ENCODE measurements at regions not wholly inside any gene's neighbourhood (a gene's known extent, or its start where the extent isn't known, plus 50 kb on each side); places are given as distances from the start of the nearest gene placed in this dataset.

GRCh38 chr5:168042284-168043068 is 249.0 kb upstream of the WWC1 start:
- no peaks in the 10 kb centered on the region for H3K36me3 Mint-ChIP-seq (ENCODE audit: insufficient read depth)
- H3K4me1 Mint-ChIP-seq: no peaks in the 10 kb centered on the region
- peaks cover 19% of the 10 kb centered on the region for H3K27me3 Mint-ChIP-seq
- H3K9me3 Mint-ChIP-seq: no peaks in the 10 kb centered on the region
- DNase-seq (ENCODE audit: low spot score in 2 of 2) (no peak), ATAC-seq (replicated peaks; ENCODE audit: extremely low read depth, poor library complexity, severe bottlenecking) (no peak)
- no peak overlapping the region for H3K4me3 Mint-ChIP-seq
- H3K27ac Mint-ChIP-seq (ENCODE audit: low read depth): no peak overlapping the region

GRCh38 chr5:168046163-168046562 is 245.3 kb upstream of the WWC1 start:
- DNase-seq (ENCODE audit: low spot score in 2 of 2): no peak
- no peaks in the 10 kb centered on the region for H3K4me1 Mint-ChIP-seq
- H3K27me3 Mint-ChIP-seq: peaks cover 17% of the 10 kb centered on the region
- no peaks in the 10 kb centered on the region for H3K9me3 Mint-ChIP-seq
- ATAC-seq (replicated peaks; ENCODE audit: extremely low read depth, poor library complexity, severe bottlenecking): no peak
- no peaks in the 10 kb centered on the region for H3K36me3 Mint-ChIP-seq (ENCODE audit: insufficient read depth)
- no peak overlapping the region for H3K4me3 Mint-ChIP-seq
- H3K27ac Mint-ChIP-seq (ENCODE audit: low read depth): no peak overlapping the region

- no peak for ATAC-seq (replicated peaks; ENCODE audit: extremely low read depth, poor library complexity, severe bottlenecking)
- no peak for DNase-seq (ENCODE audit: low spot score in 2 of 2)
- Mint-ChIP-seq H3K27ac (ENCODE audit: low read depth) (no peak overlapping the region), H3K36me3 (ENCODE audit: insufficient read depth) (no peaks in the 10 kb centered on the region), H3K4me3 (no peak overlapping the region), H3K4me1 (no peaks in the 10 kb centered on the region), H3K9me3 (no peaks in the 10 kb centered on the region), H3K27me3 (peaks cover 7% of the 10 kb centered on the region)
Observed at GRCh38 chr5:168047043-168047668, 244.3 kb upstream of the WWC1 start.

GRCh38 chr5:168047669-168048111 is 243.8 kb upstream of the WWC1 start:
- Mint-ChIP-seq H3K4me1 (no peaks in the 10 kb centered on the region), H3K36me3 (ENCODE audit: insufficient read depth) (no peaks in the 10 kb centered on the region), H3K9me3 (no peaks in the 10 kb centered on the region), H3K27me3 (peaks cover 2% of the 10 kb centered on the region), H3K27ac (ENCODE audit: low read depth) (no peak overlapping the region), H3K4me3 (no peak overlapping the region)
- ATAC-seq (replicated peaks; ENCODE audit: extremely low read depth, poor library complexity, severe bottlenecking): no peak
- DNase-seq (ENCODE audit: low spot score in 2 of 2): no peak

GRCh38 chr5:168048486-168048885 is 243.0 kb upstream of the WWC1 start:
- no peaks in the 10 kb centered on the region for H3K27me3 Mint-ChIP-seq
- H3K9me3 Mint-ChIP-seq: no peaks in the 10 kb centered on the region
- no peak overlapping the region for H3K27ac Mint-ChIP-seq (ENCODE audit: low read depth)
- no peaks in the 10 kb centered on the region for H3K36me3 Mint-ChIP-seq (ENCODE audit: insufficient read depth)
- no peak overlapping the region for H3K4me3 Mint-ChIP-seq
- ATAC-seq (replicated peaks; ENCODE audit: extremely low read depth, poor library complexity, severe bottlenecking): no peak
- no peaks in the 10 kb centered on the region for H3K4me1 Mint-ChIP-seq
- DNase-seq (ENCODE audit: low spot score in 2 of 2): no peak

GRCh38 chr5:168052686-168053085 is 238.8 kb upstream of the WWC1 start:
- DNase-seq (ENCODE audit: low spot score in 2 of 2) (no peak), ATAC-seq (replicated peaks; ENCODE audit: extremely low read depth, poor library complexity, severe bottlenecking) (no peak)
- Mint-ChIP-seq H3K27ac (ENCODE audit: low read depth) (no peak overlapping the region), H3K4me3 (no peak overlapping the region), H3K4me1 (no peaks in the 10 kb centered on the region), H3K27me3 (no peaks in the 10 kb centered on the region), H3K9me3 (no peaks in the 10 kb centered on the region), H3K36me3 (ENCODE audit: insufficient read depth) (no peaks in the 10 kb centered on the region)

GRCh38 chr5:168054091-168054490 is 237.4 kb upstream of the WWC1 start:
- Mint-ChIP-seq H3K4me1 (no peaks in the 10 kb centered on the region), H3K27me3 (no peaks in the 10 kb centered on the region), H3K27ac (ENCODE audit: low read depth) (no peak overlapping the region), H3K9me3 (no peaks in the 10 kb centered on the region), H3K36me3 (ENCODE audit: insufficient read depth) (no peaks in the 10 kb centered on the region), H3K4me3 (no peak overlapping the region)
- ATAC-seq (replicated peaks; ENCODE audit: extremely low read depth, poor library complexity, severe bottlenecking): no peak
- no peak for DNase-seq (ENCODE audit: low spot score in 2 of 2)

- DNase-seq (ENCODE audit: low spot score in 2 of 2) (no peak), ATAC-seq (replicated peaks; ENCODE audit: extremely low read depth, poor library complexity, severe bottlenecking) (no peak)
- H3K9me3 Mint-ChIP-seq: no peaks in the 10 kb centered on the region
- H3K4me1 Mint-ChIP-seq: no peaks in the 10 kb centered on the region
- H3K27ac Mint-ChIP-seq (ENCODE audit: low read depth): no peak overlapping the region
- no peaks in the 10 kb centered on the region for H3K36me3 Mint-ChIP-seq (ENCODE audit: insufficient read depth)
- H3K27me3 Mint-ChIP-seq: no peaks in the 10 kb centered on the region
- no peak overlapping the region for H3K4me3 Mint-ChIP-seq
Observed at GRCh38 chr5:168055141-168055683, 236.2 kb upstream of the WWC1 start.

- DNase-seq (ENCODE audit: low spot score in 2 of 2) (no peak), ATAC-seq (replicated peaks; ENCODE audit: extremely low read depth, poor library complexity, severe bottlenecking) (no peak)
- no peak overlapping the region for H3K27ac Mint-ChIP-seq (ENCODE audit: low read depth)
- H3K36me3 Mint-ChIP-seq (ENCODE audit: insufficient read depth): no peaks in the 10 kb centered on the region
- no peaks in the 10 kb centered on the region for H3K27me3 Mint-ChIP-seq
- H3K4me1 Mint-ChIP-seq: no peaks in the 10 kb centered on the region
- H3K4me3 Mint-ChIP-seq: no peak overlapping the region
- no peaks in the 10 kb centered on the region for H3K9me3 Mint-ChIP-seq
Observed at GRCh38 chr5:168055961-168056360, 235.5 kb upstream of the WWC1 start.

GRCh38 chr5:168056499-168057182 is 234.8 kb upstream of the WWC1 start:
- H3K4me1 Mint-ChIP-seq: no peaks in the 10 kb centered on the region
- H3K27ac Mint-ChIP-seq (ENCODE audit: low read depth): no peak overlapping the region

GRCh38 chr5:168057905-168058304 is 233.5 kb upstream of the WWC1 start:
- Mint-ChIP-seq H3K27ac (ENCODE audit: low read depth) (no peak overlapping the region), H3K9me3 (no peaks in the 10 kb centered on the region), H3K36me3 (ENCODE audit: insufficient read depth) (no peaks in the 10 kb centered on the region), H3K4me3 (no peak overlapping the region), H3K4me1 (no peaks in the 10 kb centered on the region), H3K27me3 (no peaks in the 10 kb centered on the region)
- no peak for ATAC-seq (replicated peaks; ENCODE audit: extremely low read depth, poor library complexity, severe bottlenecking)
- no peak for DNase-seq (ENCODE audit: low spot score in 2 of 2)

More at GRCh38 chr5:168056499-168057182, 234.8 kb upstream of the WWC1 start:
- no peak for DNase-seq (ENCODE audit: low spot score in 2 of 2)
- Mint-ChIP-seq H3K9me3 (no peaks in the 10 kb centered on the region), H3K36me3 (ENCODE audit: insufficient read depth) (no peaks in the 10 kb centered on the region), H3K27me3 (no peaks in the 10 kb centered on the region), H3K4me3 (no peak overlapping the region)
- no peak for ATAC-seq (replicated peaks; ENCODE audit: extremely low read depth, poor library complexity, severe bottlenecking)

GRCh38 chr5:168059131-168059530 is 232.3 kb upstream of the WWC1 start:
- no peak overlapping the region for H3K27ac Mint-ChIP-seq (ENCODE audit: low read depth)
- H3K27me3 Mint-ChIP-seq: no peaks in the 10 kb centered on the region
- DNase-seq (ENCODE audit: low spot score in 2 of 2) (no peak), ATAC-seq (replicated peaks; ENCODE audit: extremely low read depth, poor library complexity, severe bottlenecking) (no peak)
- no peaks in the 10 kb centered on the region for H3K4me1 Mint-ChIP-seq
- H3K36me3 Mint-ChIP-seq (ENCODE audit: insufficient read depth): no peaks in the 10 kb centered on the region
- no peaks in the 10 kb centered on the region for H3K9me3 Mint-ChIP-seq
- no peak overlapping the region for H3K4me3 Mint-ChIP-seq
